H1 (cell line): ENCODE measurements at regions not wholly inside any gene's neighbourhood (a gene's known extent, or its start where the extent isn't known, plus 50 kb on each side); places are given as distances from the start of the nearest gene placed in this dataset.

ENCODE experiments used
- E2F6 ChIP-seq: IDR thresholded peaks from 2 replicates; pipeline ENCODE4 v1.6.1; 2012; ENCODE audit warnings: inconsistent platforms
- SP1 ChIP-seq: IDR thresholded peaks from 2 replicates; pipeline ENCODE4 v1.6.1; 2011; ENCODE audit warnings: low read depth, low read length

GRCh38 chr14:98237939-98238338, 1034.1 kb downstream of the BCL11B start:
- TF ChIP-seq SP1 (no peak), E2F6 (no peak)
